ENCODE measurements at regions not wholly inside any gene's neighbourhood (a gene's known extent, or its start where the extent isn't known, plus 50 kb on each side); places are given as distances from the start of the nearest gene placed in this dataset.

DNA sequence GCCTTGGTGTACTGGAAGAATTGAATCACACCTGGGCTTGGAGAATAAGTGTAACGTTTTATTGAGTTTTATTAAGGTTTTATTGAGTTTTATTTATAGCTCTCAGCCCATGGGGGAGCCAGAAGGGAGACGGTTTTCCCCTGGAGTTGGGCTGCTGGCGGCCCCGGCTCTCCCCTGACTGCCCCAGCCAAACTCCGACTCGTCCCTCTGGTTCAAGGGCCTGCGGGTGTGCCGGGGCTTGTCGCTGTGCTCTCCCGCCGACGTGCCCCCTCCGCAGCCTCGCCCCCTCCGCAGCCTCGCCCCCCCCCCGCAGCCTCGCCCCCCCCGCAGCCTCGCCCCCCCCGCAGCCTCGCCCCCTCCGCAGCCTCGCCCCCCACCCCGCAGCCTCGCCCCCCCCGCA lies 326.1 kb upstream of the RTL1 start:
- no peak for DNase-seq (ENCODE audit: low read depth in 2 of 2)

DNA sequence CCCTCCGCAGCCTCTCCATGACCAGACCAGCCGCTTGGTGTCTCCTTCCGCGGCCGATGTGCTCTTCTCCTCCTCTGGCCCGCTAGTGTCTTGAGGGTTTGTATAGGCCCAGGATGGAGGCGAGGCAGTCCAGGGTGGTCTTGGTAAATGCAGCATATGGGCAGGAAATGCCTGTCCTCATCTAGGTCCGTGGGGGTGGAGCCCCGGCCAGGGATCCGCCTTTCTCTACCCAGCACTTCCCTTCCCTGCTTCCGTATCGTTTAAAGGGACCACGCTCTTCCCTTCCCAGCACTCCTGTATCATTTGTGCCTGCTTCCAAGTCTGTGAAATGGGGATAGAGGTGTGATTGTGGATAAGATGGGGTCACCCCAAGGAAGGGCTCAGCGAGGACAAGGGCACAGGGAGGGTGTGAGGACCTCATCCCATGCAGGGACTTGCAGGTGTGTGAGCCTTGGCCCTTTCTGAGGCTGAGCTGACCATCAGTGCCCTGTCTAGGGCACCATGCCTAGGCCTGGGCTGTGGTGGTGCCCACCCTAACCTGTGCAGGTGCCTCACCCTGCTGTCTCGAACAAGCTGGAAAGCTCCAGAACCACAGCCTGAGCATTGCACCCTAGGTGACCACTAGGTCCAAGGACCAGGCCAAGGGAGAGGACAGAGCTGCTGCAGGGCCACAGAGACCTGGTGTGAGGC lies 326.8 kb upstream of the RTL1 start:
- DNase-seq (ENCODE audit: low read depth in 2 of 2), result no peak

DNA sequence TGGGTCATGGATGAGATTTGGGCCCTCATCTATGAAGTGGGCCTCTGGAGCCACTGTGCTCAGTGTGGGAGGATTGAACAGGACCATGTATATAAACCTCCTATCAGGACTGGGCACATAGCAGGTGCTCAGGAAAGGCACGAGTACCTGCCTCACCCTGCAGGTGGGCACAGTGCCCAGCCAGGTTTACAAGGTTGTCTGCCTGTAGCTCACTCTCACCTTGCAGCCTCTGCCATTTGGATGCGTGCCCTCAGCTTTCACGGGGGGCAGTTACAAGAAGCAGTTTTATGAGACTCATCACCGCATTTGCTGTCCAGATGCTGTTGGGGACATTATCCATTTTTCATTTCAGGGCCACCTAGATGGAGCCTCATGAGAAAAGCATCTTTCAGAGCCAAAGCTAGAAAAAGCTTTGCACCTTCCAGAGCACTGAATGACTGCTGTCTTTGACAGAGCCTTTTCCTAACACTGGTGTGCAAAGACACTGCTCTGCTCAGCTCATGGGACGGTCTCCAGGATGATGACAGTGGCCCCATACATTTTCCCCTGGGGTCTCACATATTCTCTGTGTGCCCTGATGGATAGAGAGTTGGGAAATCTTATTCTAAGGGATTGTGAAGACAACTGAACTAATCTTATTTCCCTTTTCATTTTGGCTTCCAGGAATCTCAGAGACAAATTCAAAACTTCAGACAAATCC lies 327.5 kb upstream of the RTL1 start:
- DNase-seq (ENCODE audit: low read depth in 2 of 2), result no peak

DNA sequence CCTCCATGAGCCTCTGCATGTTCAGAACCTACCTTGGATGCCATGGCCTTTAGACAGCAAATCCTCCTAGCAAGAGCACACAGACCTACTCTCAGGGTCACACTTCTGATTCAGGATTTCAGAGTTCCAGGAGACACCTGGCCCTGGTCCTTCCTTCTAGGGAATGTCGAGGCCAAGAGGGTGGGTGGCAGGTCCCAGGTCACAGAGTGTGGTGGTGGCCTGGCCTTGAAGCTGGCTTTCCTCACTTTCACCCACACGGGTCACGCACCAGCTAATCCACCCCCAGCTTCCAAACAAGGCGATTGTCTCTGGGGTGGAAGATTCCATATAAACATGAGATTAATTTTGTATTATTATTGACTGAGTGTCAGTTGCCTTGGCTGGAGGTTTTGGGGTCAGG lies 328.3 kb upstream of the RTL1 start:
- DNase-seq (ENCODE audit: low read depth in 2 of 2), result no peak

DNA sequence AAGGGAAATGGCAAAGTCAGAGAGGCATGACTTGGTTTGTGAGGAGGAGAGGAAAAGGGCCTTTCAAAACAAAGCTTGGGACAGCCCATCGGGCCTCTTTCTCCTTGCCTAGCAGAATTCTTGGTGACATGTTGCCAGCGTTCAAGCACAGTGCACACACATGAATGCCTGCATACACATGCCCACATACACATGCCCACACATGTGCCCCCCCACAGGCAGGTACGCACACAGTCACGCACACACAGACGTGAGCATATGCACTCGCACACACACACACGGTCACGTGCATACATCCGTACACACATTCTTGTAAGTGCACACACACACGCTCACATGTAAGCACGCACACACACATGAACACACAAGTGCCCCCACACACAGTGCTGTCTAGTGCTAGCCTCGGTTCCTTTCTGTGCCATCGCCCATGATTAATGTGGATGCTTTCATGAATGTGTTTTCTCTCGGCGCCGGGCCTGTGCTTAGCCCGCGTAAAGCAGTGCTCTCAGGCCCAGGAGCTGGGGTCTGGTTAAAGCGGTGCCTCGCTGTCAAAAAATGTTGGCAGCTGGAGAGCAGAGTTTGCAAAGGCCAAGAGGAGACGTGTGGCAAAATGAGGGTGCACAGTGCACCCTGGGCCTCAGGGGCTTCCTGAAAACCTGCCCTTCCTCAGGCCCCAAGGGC lies 328.8 kb upstream of the DIO3 start:
- DNase-seq (ENCODE audit: low read depth in 2 of 2), result no peak

DNA sequence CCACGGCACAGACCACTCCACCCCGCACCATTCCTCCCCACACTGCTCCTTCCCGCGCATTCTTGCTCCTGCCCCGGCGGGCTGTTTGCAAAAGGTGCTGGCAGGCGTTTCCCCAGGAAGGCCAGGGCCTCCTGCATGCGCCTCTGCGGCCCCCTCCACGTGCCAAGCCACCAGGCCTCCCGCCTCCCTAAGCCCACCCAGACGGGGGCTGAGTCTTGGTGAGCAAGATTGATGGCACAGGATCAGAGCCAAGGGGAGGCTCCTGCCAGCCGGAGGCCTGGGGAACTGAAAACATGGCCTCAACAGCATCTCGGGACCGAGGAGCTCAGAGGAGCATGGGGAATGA lies 328.3 kb upstream of the DIO3 start:
- no peak for DNase-seq (ENCODE audit: low read depth in 2 of 2)

DNA sequence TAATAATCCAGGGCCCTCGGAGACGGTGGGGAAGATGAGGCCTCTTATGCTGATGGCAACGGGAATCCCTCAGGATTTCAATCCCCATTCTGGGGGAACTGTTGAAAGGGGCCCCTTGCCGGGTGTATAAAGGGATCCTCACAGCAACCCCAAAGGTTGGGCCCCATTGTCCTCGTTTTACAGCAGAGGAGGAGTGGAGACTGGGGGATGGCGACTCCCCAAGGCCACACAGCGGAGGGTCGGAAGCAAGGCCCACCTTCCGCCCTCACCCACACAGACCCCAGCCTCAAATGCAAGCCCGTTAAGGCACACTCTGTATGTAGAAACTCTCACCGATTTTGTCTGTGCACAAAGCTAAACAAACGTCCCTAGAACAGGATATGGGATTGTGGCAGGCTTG lies 327.9 kb upstream of the DIO3 start:
- no peak for DNase-seq (ENCODE audit: low read depth in 2 of 2)

DNA sequence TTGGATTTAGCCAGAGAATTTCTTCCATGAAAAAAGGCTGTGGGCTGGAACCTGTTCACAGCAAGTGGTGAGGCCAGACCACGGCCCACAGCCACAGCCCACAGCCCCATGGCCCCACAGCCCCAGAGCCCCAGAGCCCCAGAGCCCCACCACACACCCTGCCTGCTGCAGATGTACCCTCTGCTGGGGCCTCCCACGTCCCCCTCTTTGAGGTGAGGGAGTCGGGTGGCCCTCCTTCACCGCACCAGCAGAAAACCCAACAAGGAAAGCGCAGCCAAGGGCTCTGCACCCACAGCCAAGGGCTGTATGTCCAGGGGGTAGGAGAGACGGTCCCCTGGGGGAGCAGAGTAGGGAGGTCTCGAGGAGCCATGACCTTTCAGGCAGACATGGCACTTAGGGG lies 327.5 kb upstream of the DIO3 start:
- DNase-seq (ENCODE audit: low read depth in 2 of 2), result no peak

DNA sequence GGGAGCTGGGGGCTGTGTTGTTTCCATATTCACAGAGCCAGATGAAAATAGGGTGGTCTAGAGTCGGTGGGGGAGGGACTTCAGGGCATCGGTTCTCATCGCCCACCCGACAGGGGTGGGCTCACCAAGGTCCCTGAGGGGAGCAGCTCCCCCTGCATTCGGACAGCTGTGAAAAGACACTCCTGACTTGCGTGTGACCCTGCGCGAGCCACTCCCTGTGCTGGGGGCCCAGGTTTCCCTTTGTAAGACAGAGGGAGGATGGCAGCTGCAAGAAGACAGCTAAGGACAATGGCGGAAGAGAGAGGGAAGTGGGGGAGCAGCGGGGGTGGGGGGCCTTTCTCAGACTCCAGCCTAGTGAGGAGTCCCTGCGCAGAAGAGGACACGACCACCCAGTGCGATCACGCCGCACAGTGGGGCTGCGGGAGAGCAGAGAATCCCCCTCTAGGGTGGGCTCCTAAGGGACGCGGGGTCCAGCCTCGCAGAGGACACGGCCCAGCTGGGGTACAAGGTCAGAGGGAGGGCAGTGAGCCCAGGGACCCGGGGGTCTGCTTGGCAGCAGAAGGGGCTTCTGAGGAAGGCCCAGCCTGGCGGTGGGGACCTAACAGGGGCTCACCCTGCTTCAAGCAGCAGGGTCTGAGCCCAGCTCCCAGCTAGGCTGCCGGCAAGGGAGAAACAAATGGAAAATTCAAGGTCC lies 326.9 kb upstream of the DIO3 start:
- no peak for DNase-seq (ENCODE audit: low read depth in 2 of 2)

DNA sequence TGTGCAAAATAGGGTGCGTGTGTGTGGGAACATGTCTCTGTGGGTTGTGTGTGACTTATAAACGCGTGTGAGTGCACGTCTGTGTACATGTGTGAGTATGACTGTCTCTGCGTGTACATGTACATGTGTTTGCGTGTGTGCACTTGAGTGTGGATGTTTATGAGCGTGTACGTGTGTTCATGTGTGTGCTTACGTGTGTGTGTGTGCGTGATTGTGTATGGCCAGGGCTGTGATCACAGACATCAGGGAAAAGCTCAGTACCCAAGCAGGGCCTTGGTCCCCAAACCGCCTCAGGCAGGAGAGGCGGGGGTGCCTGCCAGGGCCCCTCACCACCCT lies 326.3 kb upstream of the DIO3 start:
- no peak for DNase-seq (ENCODE audit: low read depth in 2 of 2)

DNA sequence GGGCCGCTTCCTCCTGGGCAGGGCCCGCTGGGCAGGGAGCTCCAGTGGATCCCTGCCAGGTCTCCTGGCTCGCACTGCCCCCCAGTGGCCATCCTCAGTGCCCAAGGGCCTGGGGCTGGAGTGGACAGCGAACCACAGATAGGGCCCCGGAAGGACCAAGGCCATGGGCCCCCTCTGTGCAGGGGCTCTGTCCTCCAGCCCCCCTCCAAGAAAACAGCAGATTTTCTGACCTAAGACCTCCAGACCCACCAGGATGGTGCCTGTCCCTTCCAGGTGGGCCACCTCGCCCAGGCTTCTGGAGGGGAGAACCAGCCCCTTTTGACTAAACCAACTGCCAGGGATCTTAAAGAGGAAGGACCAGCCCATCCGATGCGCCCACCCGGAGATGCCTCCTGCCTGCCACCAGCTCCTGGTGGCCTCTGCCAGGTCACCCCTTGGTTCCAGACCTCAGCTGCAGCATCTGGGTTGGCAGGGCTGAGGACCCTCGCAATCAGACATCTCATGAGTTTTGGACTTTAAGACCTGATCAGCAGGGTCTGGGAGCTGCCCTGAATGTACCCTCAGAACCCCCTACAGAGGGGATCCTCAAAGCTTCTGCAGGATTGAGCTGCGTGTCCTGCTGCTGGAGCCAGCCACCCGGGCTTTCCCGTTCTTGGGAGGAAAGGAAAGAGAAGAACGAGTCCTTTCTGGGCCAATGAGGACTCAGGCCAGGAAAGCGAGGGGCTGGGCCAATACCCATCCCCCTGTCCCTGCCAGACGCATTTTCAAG lies 325.8 kb upstream of the DIO3 start:
- DNase-seq (ENCODE audit: low read depth in 2 of 2), result no peak

DNA sequence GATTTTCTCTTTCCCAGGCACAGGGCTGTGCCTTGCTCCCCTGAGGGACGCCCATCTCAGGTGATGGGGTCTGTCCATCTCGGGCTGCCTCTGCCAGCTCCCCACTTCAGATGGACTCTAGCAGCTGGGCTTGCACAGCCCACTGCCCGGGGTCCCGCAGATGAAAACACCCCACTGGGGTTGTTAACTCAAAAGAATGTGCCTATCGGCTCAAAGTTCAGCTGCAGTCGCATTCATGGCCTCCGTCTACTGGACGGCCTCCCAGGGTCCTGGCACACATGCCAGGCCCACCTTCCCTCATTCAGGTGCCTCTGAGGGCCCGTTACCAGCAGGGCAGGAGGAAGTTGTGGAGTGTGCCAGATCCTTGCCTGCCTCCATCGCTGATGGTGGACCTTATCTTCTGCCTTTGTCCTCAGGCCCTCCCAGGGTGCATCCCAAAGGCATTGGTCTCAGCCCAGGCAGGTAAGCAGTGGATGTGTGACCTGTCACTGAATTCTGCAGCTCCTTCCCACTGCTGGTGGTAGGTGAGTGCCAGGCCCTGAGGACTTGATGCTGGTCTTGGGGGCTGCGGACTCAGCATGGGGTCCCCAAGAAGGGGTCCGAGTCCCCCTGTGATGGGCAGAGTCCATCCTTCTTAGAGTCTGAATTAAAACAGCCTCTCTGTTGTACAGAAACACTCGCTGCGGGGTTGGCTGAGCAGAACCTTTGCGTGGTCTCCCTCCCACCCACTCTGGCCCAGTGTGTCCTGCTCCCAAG lies 324.6 kb upstream of the DIO3 start:
- no peak for DNase-seq (ENCODE audit: low read depth in 2 of 2)

DNA sequence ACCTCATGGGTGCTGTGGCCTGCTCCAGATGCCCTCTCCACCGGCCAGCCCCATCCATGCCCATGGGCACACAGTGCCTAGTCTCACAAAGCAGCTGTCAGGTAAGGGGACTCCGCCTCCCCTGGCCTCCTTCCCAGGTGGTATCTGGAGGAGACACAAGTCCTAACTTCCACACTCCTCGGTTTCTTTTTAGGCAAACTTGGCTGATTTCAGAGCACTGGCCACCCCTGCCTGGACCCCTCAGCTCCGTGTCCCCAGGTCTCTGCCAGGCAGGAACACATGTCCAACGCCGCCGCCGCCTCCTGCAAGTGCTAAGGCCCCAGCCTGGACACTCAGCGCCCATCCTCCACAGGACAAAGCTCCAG lies 324.1 kb upstream of the DIO3 start:
- DNase-seq (ENCODE audit: low read depth in 2 of 2), result no peak

DNA sequence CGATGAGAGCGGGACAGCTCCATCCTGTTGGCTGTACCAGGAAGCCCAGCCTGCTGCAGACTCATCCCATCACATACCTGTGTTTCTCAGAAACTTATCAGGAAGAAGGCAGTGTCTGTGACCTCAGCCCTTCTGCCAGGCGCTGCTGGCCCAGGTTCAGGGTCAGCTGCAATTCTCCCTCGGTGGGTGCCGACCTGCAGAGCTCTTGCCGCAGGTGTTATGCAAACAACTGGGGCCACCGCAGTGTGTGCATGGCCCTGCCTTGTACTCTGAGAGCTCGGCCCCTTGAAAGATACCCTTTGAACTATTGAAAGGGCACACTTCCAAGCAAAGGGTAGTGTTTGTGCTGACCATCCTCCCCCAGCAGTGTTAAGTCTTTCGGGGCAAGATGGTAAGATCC lies 322.2 kb upstream of the DIO3 start:
- no peak for DNase-seq (ENCODE audit: low read depth in 2 of 2)

DNA sequence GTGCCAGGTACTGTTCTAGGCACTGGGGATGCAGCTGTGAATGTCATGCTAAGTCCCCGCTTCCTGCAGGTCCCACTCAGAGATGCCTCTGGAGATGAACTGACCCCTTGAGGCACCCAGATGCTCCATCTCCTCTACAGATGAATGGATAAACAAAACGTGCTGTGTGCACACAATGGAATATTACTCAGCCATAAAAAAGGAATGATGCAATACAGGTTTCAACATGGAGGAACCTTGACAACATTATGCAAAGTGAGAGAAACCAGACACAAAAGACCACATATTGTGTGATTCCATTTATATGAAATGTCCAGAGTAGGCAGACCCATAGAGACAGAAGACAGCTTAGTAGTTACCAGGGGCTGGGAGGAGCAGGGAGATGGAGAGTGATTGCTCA lies 320.1 kb upstream of the DIO3 start:
- DNase-seq (ENCODE audit: low read depth in 2 of 2), result no peak

DNA sequence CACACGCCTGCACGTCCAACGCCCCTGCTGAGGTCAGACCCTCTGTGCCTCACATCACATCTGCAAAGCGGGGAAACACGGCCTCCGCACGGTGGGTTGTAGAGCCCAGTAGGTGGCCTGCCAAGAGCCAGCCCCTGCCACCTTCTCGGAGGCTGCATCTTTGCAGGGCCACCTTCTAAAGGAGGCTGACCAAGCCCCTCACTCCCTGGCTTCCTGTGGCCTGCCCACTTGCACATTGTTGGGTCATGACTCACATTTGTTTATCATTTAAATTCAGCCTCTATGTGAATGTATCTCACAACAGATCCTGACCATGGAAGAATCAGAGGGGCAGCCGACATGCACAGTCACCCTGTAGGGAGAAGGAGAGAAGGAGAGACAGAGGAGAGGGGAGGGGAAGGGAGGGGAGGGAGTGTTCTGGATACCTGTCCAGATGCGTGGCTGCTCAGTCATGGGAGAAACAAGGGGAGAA lies 319.5 kb upstream of the DIO3 start:
- DNase-seq (ENCODE audit: low read depth in 2 of 2), result no peak

DNA sequence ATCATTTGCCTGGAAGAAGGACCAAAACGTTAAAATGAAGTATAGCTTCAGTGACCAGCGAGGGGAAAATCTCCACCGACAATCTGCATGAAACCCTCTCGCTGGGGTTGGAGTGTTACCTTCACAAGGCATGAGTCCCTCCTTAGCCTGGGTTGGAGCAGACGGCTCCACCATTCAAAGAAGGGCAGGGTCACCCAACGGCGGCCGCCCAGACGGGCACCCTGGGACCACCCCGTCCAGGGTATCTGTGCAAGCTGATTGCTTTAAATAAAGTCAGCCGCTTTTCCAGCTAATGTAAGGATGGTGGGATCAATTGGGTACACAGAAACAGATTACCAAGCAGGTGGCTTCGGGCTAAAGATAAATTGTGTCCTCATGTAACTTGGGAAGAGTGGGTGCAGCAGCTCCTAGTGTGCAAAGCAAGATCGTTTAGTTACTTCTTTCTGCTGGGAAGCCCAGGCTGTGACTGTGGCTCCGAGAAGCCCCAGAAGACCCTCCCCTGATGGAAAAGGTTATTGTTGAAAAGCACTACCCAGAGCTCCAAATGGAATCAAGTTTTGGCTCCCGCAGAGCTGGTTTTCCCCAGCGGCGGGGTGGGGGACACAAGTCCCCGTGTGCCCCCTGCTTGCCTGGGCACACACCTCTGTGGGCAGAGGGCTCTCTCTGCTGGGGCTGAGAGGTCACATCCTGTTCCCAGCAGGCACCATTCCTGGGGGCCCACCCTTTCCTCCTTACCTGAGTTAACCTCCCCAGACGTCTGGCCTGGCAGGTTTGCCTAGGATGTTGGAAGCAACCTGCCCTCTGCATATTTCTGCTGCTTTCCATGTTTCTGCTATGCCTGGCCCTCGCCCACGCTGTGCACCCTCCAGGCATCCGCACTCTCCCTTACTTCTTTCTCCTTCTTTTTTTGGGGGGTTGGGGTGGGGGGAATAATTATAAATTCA lies 318.6 kb upstream of the DIO3 start:
- DNase-seq (ENCODE audit: low read depth in 2 of 2), result no peak

DNA sequence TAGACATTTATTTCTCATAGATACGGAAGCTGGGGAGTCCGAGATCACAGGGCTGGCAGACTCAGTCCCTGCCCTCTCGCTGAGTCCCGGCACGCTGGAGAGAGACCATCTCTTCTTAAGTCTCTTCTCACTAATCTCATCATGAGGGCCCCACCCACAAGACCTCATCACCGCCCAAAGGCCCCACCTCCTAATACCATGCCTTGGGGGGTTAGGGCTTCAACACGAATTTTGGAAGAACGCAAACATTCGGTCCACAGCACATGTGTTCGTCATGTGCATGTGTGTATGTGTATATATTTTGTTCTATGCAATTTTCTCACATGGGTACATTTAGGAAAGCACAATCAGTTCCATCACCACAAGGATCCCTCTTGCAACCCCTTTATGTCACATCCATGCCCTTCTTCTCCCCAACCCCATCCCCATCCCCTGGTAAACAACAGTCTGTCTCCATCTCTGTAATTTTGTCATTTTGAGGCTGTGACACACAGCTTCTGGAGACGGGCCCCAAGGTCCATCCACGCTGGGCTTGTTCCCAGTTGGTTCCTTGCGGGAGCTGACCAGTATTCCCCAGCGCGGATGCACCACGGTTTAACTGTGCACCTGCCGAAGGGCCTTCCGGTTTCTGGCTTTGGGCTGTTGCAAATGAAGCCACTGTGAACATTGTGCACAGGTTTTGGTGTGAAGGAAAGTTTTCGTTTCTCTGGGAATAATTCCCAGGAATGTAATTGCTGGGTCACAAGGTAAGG lies 317.5 kb upstream of the DIO3 start:
- no peak for DNase-seq (ENCODE audit: low read depth in 2 of 2)

Data from stimulated activated CD8-positive, alpha-beta memory T cell treated with anti-CD3 and anti-CD28 coated beads, Interleukin-15, amount 100 ng/mL, for 4 hours (primary cell).